Endothelial cell of umbilical vein (primary cell): ENCODE measurements at regions not wholly inside any gene's neighbourhood (a gene's known extent, or its start where the extent isn't known, plus 50 kb on each side); places are given as distances from the start of the nearest gene placed in this dataset.

Source experiments
- BruUV-seq: library from RNA; stranded (reverse); fragments of 400-500 nt; replicated peaks from 2 replicates; lab custom pipeline; 2021; lab: Mats Ljungman, UMichigan
- CTCF ChIA-PET: fragments of 300-600, 350-600 bp; sonication (Branson Sonifier 250); formaldehyde crosslinking; loops from one replicate; lab custom pipeline; 2021; ENCODE audit warnings: antibody characterized with exemption, inconsistent platforms; lab: Charles Lee
- POLR2A ChIA-PET: fragments of 300-600, 350-600 bp; sonication (Branson Sonifier 250); formaldehyde crosslinking; loops from one replicate; lab custom pipeline; 2021; ENCODE audit warnings: antibody characterized with exemption, inconsistent platforms; lab: Charles Lee
- DNase-seq: peaks from one replicate; pipeline ENCODE4 v3.0.0-alpha.2; 2011; ENCODE audit warnings: low read depth, low spot score
- FAIRE-seq: peaks from 2 replicates; lab custom pipeline; 2011; peaks lifted over from hg19 to GRCh38; lab: Jason Lieb, UNC
- H2AFZ ChIP-seq: 2 replicates; pipeline ENCODE4 v1.6.0; 2012; ENCODE audit warnings: low read depth, low read length, control low read depth, inconsistent platforms
- H3K27ac ChIP-seq: 2 replicates; pipeline ENCODE4 v1.5.1; 2011; ENCODE audit warnings: low read depth, mild to moderate bottlenecking, control low read depth, low read length, moderate library complexity; ENCODE audit not compliant: insufficient read depth
- H3K27me3 ChIP-seq, 2 experiments: 2 replicates each; pipeline versions ENCODE4 v1.6.0 to v1.6.1; 2011; ENCODE audit warnings: low read length in 2 of 2, mixed read lengths in 1 of 2; ENCODE audit not compliant: control insufficient read depth in 2 of 2, insufficient read depth in 2 of 2
- H3K36me3 ChIP-seq, 2 experiments: 2 replicates in 1 of 2; 3 replicates in 1 of 2; pipeline ENCODE4 v1.5.1; 2011; ENCODE audit warnings: low read length in 2 of 2, mild to moderate bottlenecking in 1 of 2, moderate library complexity in 1 of 2; ENCODE audit not compliant: control insufficient read depth in 2 of 2, insufficient read depth in 2 of 2; ENCODE audit errors: extremely low read depth in 1 of 2
- H3K4me1 ChIP-seq: 3 replicates; pipeline ENCODE4 v1.5.1; 2011; ENCODE audit warnings: mild to moderate bottlenecking, low read length; ENCODE audit not compliant: control insufficient read depth, insufficient read depth; ENCODE audit errors: extremely low read depth
- H3K4me2 ChIP-seq: 2 replicates; pipeline ENCODE4 v1.6.1; 2011; ENCODE audit warnings: low read length, control low read depth, mixed read lengths; ENCODE audit not compliant: insufficient read depth
- H3K4me3 ChIP-seq, 3 experiments: fragments of 200-600 bp in 1 of 3; sonication (generic), shearing (Covaris generic) in 1 of 3; replicated peaks in 1 of 3; 2 replicates each; pipeline ENCODE4 v1.5.1; 2011 to 2016; ENCODE audit warnings: control low read depth in 3 of 3, low read length in 3 of 3, mild to moderate bottlenecking in 2 of 3, inconsistent platforms in 1 of 3, low read depth in 1 of 3, moderate library complexity in 1 of 3; ENCODE audit not compliant: insufficient read depth in 1 of 3
- H3K79me2 ChIP-seq: 2 replicates; pipeline ENCODE4 v1.6.0; 2012; ENCODE audit warnings: low read length, inconsistent platforms; ENCODE audit not compliant: control insufficient read depth, insufficient read depth
- H3K9ac ChIP-seq: replicated peaks from 2 replicates; pipeline ENCODE3; 2011; ENCODE audit warnings: low read length, control low read depth; ENCODE audit not compliant: insufficient read depth; ENCODE audit errors: extremely low read depth
- H3K9me1 ChIP-seq: replicated peaks from 3 replicates; pipeline ENCODE4 v1.6.0; 2011; ENCODE audit warnings: mild to moderate bottlenecking, low read length; ENCODE audit not compliant: control insufficient read depth, insufficient read depth; ENCODE audit errors: extremely low read depth
- H3K9me3 ChIP-seq: replicated peaks from 2 replicates; pipeline ENCODE4 v1.5.1; 2012; ENCODE audit warnings: low read length, inconsistent platforms; ENCODE audit not compliant: control insufficient read depth, insufficient read depth
- H4K20me1 ChIP-seq: replicated peaks from 2 replicates; pipeline ENCODE3; 2011; ENCODE audit warnings: mild to moderate bottlenecking, low read length; ENCODE audit not compliant: control insufficient read depth, insufficient read depth; ENCODE audit errors: extremely low read depth
- CTCF ChIP-seq, 2 donors: IDR thresholded peaks; 1 replicate in 1 of 2; 2 replicates in 1 of 2; pipeline ENCODE4 v1.5.1; 2011; ENCODE audit warnings: low read length in 2 of 2, mild to moderate bottlenecking in 2 of 2, moderate library complexity in 2 of 2, control low read depth in 1 of 2, inconsistent platforms in 1 of 2, low read depth in 1 of 2; ENCODE audit not compliant: insufficient read depth in 1 of 2; ENCODE audit errors: extremely low read depth in 1 of 2
- EZH2 ChIP-seq: IDR thresholded peaks from 2 replicates; pipeline ENCODE4 v1.6.1; 2012; ENCODE audit warnings: borderline replicate concordance, low read depth, mild to moderate bottlenecking, moderate library complexity, low read length, inconsistent platforms; ENCODE audit not compliant: severe bottlenecking
- FOS ChIP-seq: IDR thresholded peaks from 2 replicates; pipeline ENCODE4 v1.6.1; 2011; ENCODE audit warnings: mild to moderate bottlenecking, low read length, moderate library complexity, borderline replicate concordance; ENCODE audit not compliant: insufficient read depth
- GATA2 ChIP-seq: IDR thresholded peaks from 2 replicates; pipeline ENCODE4 v1.7.0; 2011; ENCODE audit warnings: low read depth, mild to moderate bottlenecking, moderate library complexity, mixed read lengths, low read length; ENCODE audit not compliant: insufficient read length, insufficient read depth
- JUN ChIP-seq: IDR thresholded peaks from 2 replicates; pipeline ENCODE4 v1.6.1; 2011; ENCODE audit warnings: borderline replicate concordance, low read depth; ENCODE audit not compliant: insufficient read length, insufficient read depth
- MAX ChIP-seq: IDR thresholded peaks from 2 replicates; pipeline ENCODE4 v1.6.1; 2011; ENCODE audit not compliant: insufficient read depth, insufficient read length
- MYC ChIP-seq: IDR thresholded peaks from one replicate; pipeline ENCODE4 v1.6.1; 2011; ENCODE audit warnings: mild to moderate bottlenecking, low read depth, low read length
- POLR2A ChIP-seq: IDR thresholded peaks from 2 replicates; pipeline ENCODE4 v1.6.1; 2012; ENCODE audit warnings: low read depth, mild to moderate bottlenecking, control low read depth, low read length
- POLR2AphosphoS5 ChIP-seq: IDR thresholded peaks from 2 replicates; pipeline ENCODE4 v1.6.1; 2012; ENCODE audit warnings: low read depth, mild to moderate bottlenecking, control low read depth, low read length, moderate library complexity; ENCODE audit not compliant: insufficient read depth
- dilution Hi-C: fragments of 300-500 bp; cut with MboI; formaldehyde crosslinking; loops from one replicate; pipeline ENCODE4 v1.15.0; 2019; ENCODE audit warnings: low sequenced_read_pairs; ENCODE audit not compliant: extremely low pct_ligation_motif_present
- intact Hi-C: fragments of 100-400 bp; cut with micrococcal nuclease; formaldehyde crosslinking; loops from one replicate; pipeline ENCODE4 v1.10.0; 2022

- no peaks in the 10 kb centered on the region for H3K79me2 ChIP-seq
- TF ChIP-seq CTCF (IDR thresholded peaks at IDR 0.05; ENCODE audit: extremely low read depth in 1 of 2, insufficient read depth in 1 of 2, low read depth in 1 of 2, low read length in 2 of 2) (no peak), MAX (no peak), EZH2 (no peak), MYC (no peak), GATA2 (no peak), JUN (no peak), FOS (no peak), POLR2AphosphoS5 (no peak), POLR2A (no peak)
- DNase-seq (no peak), FAIRE-seq (no peak)
- no peaks in the 10 kb centered on the region for H3K9me3 ChIP-seq
- intact Hi-C loops (no loop called here), dilution Hi-C loops (no loop called here)
- H3K4me1 ChIP-seq = no peaks in the 10 kb centered on the region
- no peak overlapping the region for H2AFZ ChIP-seq
- H3K4me3 ChIP-seq = no peak overlapping the region
- no peak overlapping the region for H3K9ac ChIP-seq
- no TSS peak for BruUV-seq
- H3K27me3 ChIP-seq = no peaks in the 10 kb centered on the region
- ChIA-PET CTCF (interaction anchor here (0.8 to 1.5 kb wide), 2 partner anchors 16 to 86 kb away, joined by 3 read pairs; no protein-coding TSS in a partner anchor), POLR2A (no interaction called here)
- H3K36me3 ChIP-seq = no peaks in the 10 kb centered on the region
- H4K20me1 ChIP-seq = no peaks in the 10 kb centered on the region
- no peaks in the 10 kb centered on the region for H3K9me1 ChIP-seq
- no peak overlapping the region for H3K27ac ChIP-seq
- H3K4me2 ChIP-seq = no peak overlapping the region
These were observed 77.9 kb upstream of the SALL4 start for GRCh38 chr20:51880188-51880587.
